Upper lobe of left lung (tissue), 6 donors: ENCODE measurements at regions not wholly inside any gene's neighbourhood (a gene's known extent, or its start where the extent isn't known, plus 50 kb on each side); places are given as distances from the start of the nearest gene placed in this dataset.

Experiments
- ATAC-seq, 2 donors: fragments of 200-7000 bp; cut with Tn5 transposase; one replicate each; pipeline ENCODE4 v1.9.1; 2022; ENCODE audit warnings: mild to moderate bottlenecking in 2 of 2, moderate library complexity in 2 of 2; ENCODE audit not compliant: low FRiP score in 2 of 2
- DNase-seq, 2 donors: peaks; one replicate each; pipeline ENCODE4 v3.0.0-alpha.2; 2019 to 2020
- H3K27ac ChIP-seq, 4 donors: fragments of 200-600 bp; sonication (generic); one replicate each; pipeline ENCODE4 v1.5.1; 2016 to 2019
- H3K27me3 ChIP-seq, 4 donors: fragments of 200-600 bp; sonication (generic); one replicate each; pipeline ENCODE4 v1.5.1; 2017 to 2019
- H3K36me3 ChIP-seq, 4 donors: fragments of 200-600 bp; sonication (generic); one replicate each; pipeline ENCODE4 v1.5.1; 2016 to 2019
- H3K4me1 ChIP-seq, 4 donors: fragments of 200-600 bp; sonication (generic); one replicate each; pipeline ENCODE4 v1.5.1; 2018 to 2019
- H3K4me3 ChIP-seq, 4 donors: fragments of 200-600 bp; sonication (generic); one replicate each; pipeline ENCODE4 v1.5.1; 2017 to 2019; ENCODE audit warnings: mild to moderate bottlenecking in 2 of 4, moderate library complexity in 1 of 4
- H3K9me3 ChIP-seq, 4 donors: fragments of 200-600 bp; sonication (generic); one replicate each; pipeline ENCODE4 v1.5.1; 2018 to 2019
- CTCF ChIP-seq, 6 experiments: fragments of 450-650 bp in 4 of 6; fragments of 200-600 bp in 2 of 6; sonication (generic) in 2 of 6; IDR thresholded peaks; one replicate each; pipeline ENCODE4 v1.5.1; 2016 to 2019; ENCODE audit warnings: antibody characterized with exemption in 6 of 6
- EP300 ChIP-seq, 4 donors: sonication (generic); formaldehyde crosslinking; IDR thresholded peaks; one replicate each; pipeline ENCODE4 v1.5.1; 2017; ENCODE audit warnings: antibody characterized with exemption in 4 of 4, control low read depth in 2 of 4
- POLR2A ChIP-seq, 4 donors: fragments of 450-650 bp; IDR thresholded peaks; one replicate each; pipeline ENCODE4 v1.5.1; 2016 to 2017; ENCODE audit warnings: antibody characterized with exemption in 4 of 4, mild to moderate bottlenecking in 2 of 4
- POLR2AphosphoS5 ChIP-seq, 2 donors: sonication (generic); formaldehyde crosslinking; IDR thresholded peaks; one replicate each; pipeline ENCODE4 v1.5.1; 2017; ENCODE audit warnings: antibody characterized with exemption in 2 of 2
- WGBS, 2 donors: methylation state at CpG; one replicate each; pipeline ENCODE4 v1.1.5; 2017 to 2018; 5-methylcytosine and 5-hydroxymethylcytosine counted together
- donor health status: DM: no; HTN: no; CAD: no; lungs with moderate emphysema.
- donor health status: DM: no; HTN: yes; CAD: no; lungs with severe emphysema.

- H3K9me3 ChIP-seq, result no peaks in the 10 kb centered on the region
- no peaks in the 10 kb centered on the region for H3K36me3 ChIP-seq
- H3K27ac ChIP-seq, result no peak overlapping the region
- no peak overlapping the region for H3K4me3 ChIP-seq
- ATAC-seq (no peak), DNase-seq (no peak)
- no peaks in the 10 kb centered on the region for H3K27me3 ChIP-seq
- WGBS, 2 donors, result 82 to 85% methylated on average over 5 of the region's 5 CpGs
- TF ChIP-seq POLR2A (IDR thresholded peaks at IDR 0.05) (no peak), CTCF (IDR thresholded peaks at IDR 0.05) (no peak), EP300 (IDR thresholded peaks at IDR 0.05) (no peak), POLR2AphosphoS5 (IDR thresholded peaks at IDR 0.05) (no peak)
- H3K4me1 ChIP-seq, result no peaks in the 10 kb centered on the region
These were observed 87.7 kb downstream of the UTP18 start for GRCh38 chr17:51347851-51348584.

GRCh38 chr17:51351080-51351479 is 90.7 kb downstream of the UTP18 start:
- 78 to 80% methylated on average over 6 of the region's 6 CpGs for WGBS, 2 donors
- H3K4me1 ChIP-seq, result no peaks in the 10 kb centered on the region
- H3K27ac ChIP-seq, result no peak overlapping the region
- ATAC-seq (no peak), DNase-seq (no peak)
- H3K4me3 ChIP-seq, result no peak overlapping the region
- no peaks in the 10 kb centered on the region for H3K9me3 ChIP-seq
- no peak for TF ChIP-seq POLR2A (IDR thresholded peaks at IDR 0.05)
- H3K36me3 ChIP-seq, result no peaks in the 10 kb centered on the region
- H3K27me3 ChIP-seq, result no peaks in the 10 kb centered on the region

DNA sequence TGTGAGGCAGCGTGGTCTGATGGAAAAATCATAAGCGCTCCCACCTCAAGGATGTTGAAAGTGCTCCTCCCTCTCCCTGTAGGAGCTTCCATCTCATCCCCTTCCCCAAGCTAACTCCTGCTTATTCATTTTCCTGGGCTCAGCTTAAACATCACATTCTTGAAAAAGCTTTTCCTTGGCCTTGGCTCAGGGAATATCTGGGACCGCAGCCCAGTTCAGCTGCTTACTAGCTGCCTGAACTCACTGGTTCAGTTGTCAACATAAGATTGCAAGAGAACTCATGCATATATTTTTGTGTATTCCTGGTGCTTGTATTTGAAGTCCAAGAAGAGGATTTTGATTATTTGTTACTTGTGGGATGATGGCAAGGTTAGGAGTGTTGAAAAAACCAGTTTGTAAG is 91.5 kb downstream of the UTP18 start:
- TF ChIP-seq EP300 (IDR thresholded peaks at IDR 0.05), result no peak
- TF ChIP-seq CTCF (IDR thresholded peaks at IDR 0.05), result no peak
- TF ChIP-seq POLR2A (IDR thresholded peaks at IDR 0.05), result no peak
- no peak for TF ChIP-seq POLR2AphosphoS5 (IDR thresholded peaks at IDR 0.05)
- H3K4me1 ChIP-seq, result no peaks in the 10 kb centered on the region
- 63 to 69% methylated on average over 3 of the region's 3 CpGs for WGBS, 2 donors
- no peak overlapping the region for H3K4me3 ChIP-seq
- no peaks in the 10 kb centered on the region for H3K27me3 ChIP-seq
- no peaks in the 10 kb centered on the region for H3K9me3 ChIP-seq
- DNase-seq, result no peak
- ATAC-seq, result no peak
- H3K36me3 ChIP-seq, result no peaks in the 10 kb centered on the region
- H3K27ac ChIP-seq, result no peak overlapping the region

DNA sequence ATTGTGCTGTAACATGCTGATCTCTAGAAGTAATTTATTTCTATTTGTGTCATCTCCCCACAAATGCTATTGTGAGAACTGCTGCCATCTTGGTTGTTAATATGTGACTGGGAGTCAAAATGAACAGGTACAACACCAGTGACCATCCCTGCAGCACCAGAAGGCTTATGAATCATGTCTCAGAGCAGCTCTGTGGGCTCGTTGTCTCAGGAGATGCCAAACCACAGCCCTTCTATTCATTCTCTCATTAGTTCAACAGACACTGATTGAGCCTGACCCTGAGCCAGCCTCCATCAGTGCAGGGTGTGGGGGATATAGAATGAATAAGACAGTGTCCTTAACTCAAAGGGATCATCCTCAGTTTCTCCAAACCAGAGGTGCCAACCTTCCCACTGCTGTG is 92.5 kb downstream of the UTP18 start:
- Histone ChIP-seq H3K4me1 (no peaks in the 10 kb centered on the region), H3K27me3 (no peaks in the 10 kb centered on the region), H3K27ac (no peak overlapping the region), H3K36me3 (no peaks in the 10 kb centered on the region), H3K9me3 (no peaks in the 10 kb centered on the region), H3K4me3 (no peak overlapping the region)
- ATAC-seq (no peak), DNase-seq (no peak)
- TF ChIP-seq POLR2AphosphoS5 (IDR thresholded peaks at IDR 0.05) (no peak), CTCF (IDR thresholded peaks at IDR 0.05) (no peak), POLR2A (IDR thresholded peaks at IDR 0.05) (no peak), EP300 (IDR thresholded peaks at IDR 0.05) (no peak)
- WGBS, 2 donors, result 80 to 86% methylated on average over 1 of the region's 1 CpG

DNA sequence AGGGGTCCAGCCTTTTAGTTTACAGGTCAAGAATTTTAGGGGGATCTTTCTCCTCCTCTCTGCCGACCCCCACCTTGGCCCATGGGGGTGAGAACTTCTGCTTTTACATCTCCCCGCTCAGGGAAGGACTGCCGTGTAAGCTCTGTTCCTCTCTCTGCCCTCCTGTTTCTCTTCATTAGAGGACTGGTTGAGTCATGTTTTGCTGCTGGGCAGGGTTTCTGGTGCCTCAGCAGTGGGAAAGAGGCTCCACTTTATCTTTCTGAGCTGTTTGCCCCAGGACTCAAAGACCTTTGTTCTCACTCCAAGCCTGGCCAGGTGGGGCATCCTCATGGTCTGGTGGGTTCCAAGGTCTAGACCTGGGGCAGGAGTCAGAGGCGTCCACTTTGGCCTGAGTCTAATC is 93.0 kb downstream of the UTP18 start:
- Histone ChIP-seq H3K4me1 (no peaks in the 10 kb centered on the region), H3K4me3 (no peak overlapping the region), H3K27me3 (no peaks in the 10 kb centered on the region), H3K9me3 (no peaks in the 10 kb centered on the region), H3K36me3 (no peaks in the 10 kb centered on the region), H3K27ac (no peak overlapping the region)
- DNase-seq, result no peak
- ATAC-seq, result no peak
- TF ChIP-seq POLR2A (IDR thresholded peaks at IDR 0.05), result no peak
- no peak for TF ChIP-seq EP300 (IDR thresholded peaks at IDR 0.05)
- TF ChIP-seq CTCF (IDR thresholded peaks at IDR 0.05), result no peak
- no peak for TF ChIP-seq POLR2AphosphoS5 (IDR thresholded peaks at IDR 0.05)
- WGBS, 2 donors, result 85 to 86% methylated on average over 4 of the region's 4 CpGs
